Left ventricle myocardium inferior (tissue), 1 donor: ENCODE measurements at regions not wholly inside any gene's neighbourhood (a gene's known extent, or its start where the extent isn't known, plus 50 kb on each side); places are given as distances from the start of the nearest gene placed in this dataset.

Experiments used
- DNase-seq: peaks from one replicate; pipeline ENCODE4 v3.0.0-alpha.2; 2020
- H3K27ac ChIP-seq: fragments of 200-600 bp; replicated peaks from 2 replicates; pipeline ENCODE4 v1.8.0; 2021
- H3K27me3 ChIP-seq: fragments of 200-600 bp; 2 replicates; pipeline ENCODE4 v1.8.0; 2021; ENCODE audit warnings: low read depth
- H3K36me3 ChIP-seq: fragments of 200-600 bp; 2 replicates; pipeline ENCODE4 v1.8.0; 2021
- H3K4me1 ChIP-seq: fragments of 200-600 bp; 2 replicates; pipeline ENCODE4 v1.8.0; 2021
- H3K4me3 ChIP-seq: fragments of 200-600 bp; 2 replicates; pipeline ENCODE4 v1.8.0; 2021; ENCODE audit warnings: mild to moderate bottlenecking, moderate library complexity
- H3K9me3 ChIP-seq: fragments of 200-600 bp; replicated peaks from 2 replicates; pipeline ENCODE4 v1.8.0; 2021
- CTCF ChIP-seq: fragments of 200-600 bp; IDR thresholded peaks from 2 replicates; pipeline ENCODE4 v1.8.0; 2021; ENCODE audit warnings: antibody characterized with exemption, mild to moderate bottlenecking, borderline replicate concordance
- intact Hi-C: fragments of 100-400 bp; cut with micrococcal nuclease; formaldehyde crosslinking; loops from one replicate; pipeline ENCODE4 v1.11.0; 2022
- donor health status: DM: no; HTN: yes; CAD: no; lungs with severe emphysema.

DNA sequence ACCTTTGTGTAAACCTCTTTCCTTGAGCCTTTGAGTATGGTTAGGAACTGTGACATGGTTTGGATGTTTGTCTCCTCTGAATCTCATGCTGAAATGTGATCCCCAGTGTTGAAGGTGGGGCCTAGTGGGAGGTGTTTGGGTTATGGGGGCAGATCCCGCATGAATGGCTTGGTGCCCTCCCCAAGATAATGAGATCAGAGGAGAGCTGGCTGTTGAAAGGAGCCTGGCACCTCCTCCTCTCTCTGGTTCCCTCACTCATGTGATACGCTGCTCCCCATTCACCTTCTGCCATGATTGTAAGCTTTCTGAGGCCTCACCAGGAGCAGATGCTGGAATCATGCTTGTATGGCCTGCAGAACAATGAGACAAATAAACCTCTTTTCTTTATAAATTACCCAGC is 1110.2 kb downstream of the CDH11 start:
- no peak for DNase-seq

DNA sequence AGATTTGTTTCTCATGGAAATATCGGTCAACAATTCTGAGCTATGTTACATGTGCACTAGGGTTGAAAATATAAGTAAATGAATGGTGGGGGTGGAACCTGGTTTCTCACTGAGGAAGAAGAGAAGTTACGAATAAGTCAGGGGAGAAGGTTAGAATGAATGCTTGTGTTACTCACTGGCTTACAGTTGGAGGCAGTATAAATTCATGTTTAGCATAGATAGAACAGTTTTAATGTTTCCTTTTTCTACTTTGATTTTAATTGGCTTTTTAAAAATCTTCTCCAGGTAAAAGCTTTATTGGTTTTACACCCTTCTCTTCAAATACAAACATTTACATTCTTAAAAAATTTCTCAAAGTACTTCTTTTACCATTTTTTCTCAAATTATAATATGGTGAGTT is 1113.7 kb downstream of the CDH11 start:
- Histone ChIP-seq H3K27ac (no peak overlapping the region), H3K36me3 (no peaks in the 10 kb centered on the region), H3K4me3 (no peak overlapping the region), H3K9me3 (no peaks in the 10 kb centered on the region), H3K27me3 (no peaks in the 10 kb centered on the region), H3K4me1 (peaks cover 9% of the 10 kb centered on the region)
- no peak for TF ChIP-seq CTCF
- no peak for DNase-seq
- intact Hi-C loops: no loop called here

More for the DNA sequence above, 1110.2 kb downstream of the CDH11 start:
- Histone ChIP-seq H3K27me3 (no peaks in the 10 kb centered on the region), H3K36me3 (no peaks in the 10 kb centered on the region), H3K9me3 (no peaks in the 10 kb centered on the region), H3K27ac (no peak overlapping the region), H3K4me3 (no peak overlapping the region), H3K4me1 (peaks cover 9% of the 10 kb centered on the region)
- intact Hi-C loops: no loop called here
- TF ChIP-seq CTCF: no peak

GRCh38 chr16:64004116-64004515 is 1117.7 kb downstream of the CDH11 start:
- Histone ChIP-seq H3K4me1 (no peaks in the 10 kb centered on the region), H3K4me3 (no peak overlapping the region), H3K27me3 (no peaks in the 10 kb centered on the region), H3K27ac (no peak overlapping the region), H3K36me3 (no peaks in the 10 kb centered on the region), H3K9me3 (peaks cover 5% of the 10 kb centered on the region)
- DNase-seq: no peak
- no peak for TF ChIP-seq CTCF
- intact Hi-C loops: no loop called here

- H3K9me3 ChIP-seq: peaks cover 5% of the 10 kb centered on the region
- TF ChIP-seq CTCF: no peak
- H3K27me3 ChIP-seq: no peaks in the 10 kb centered on the region
- intact Hi-C loops: no loop called here
- H3K4me3 ChIP-seq: no peak overlapping the region
- H3K4me1 ChIP-seq: no peaks in the 10 kb centered on the region
- no peaks in the 10 kb centered on the region for H3K36me3 ChIP-seq
- no peak for DNase-seq
- no peak overlapping the region for H3K27ac ChIP-seq
Measured at GRCh38 chr16:63995025-63995424, 1126.8 kb downstream of the CDH11 start.

DNA sequence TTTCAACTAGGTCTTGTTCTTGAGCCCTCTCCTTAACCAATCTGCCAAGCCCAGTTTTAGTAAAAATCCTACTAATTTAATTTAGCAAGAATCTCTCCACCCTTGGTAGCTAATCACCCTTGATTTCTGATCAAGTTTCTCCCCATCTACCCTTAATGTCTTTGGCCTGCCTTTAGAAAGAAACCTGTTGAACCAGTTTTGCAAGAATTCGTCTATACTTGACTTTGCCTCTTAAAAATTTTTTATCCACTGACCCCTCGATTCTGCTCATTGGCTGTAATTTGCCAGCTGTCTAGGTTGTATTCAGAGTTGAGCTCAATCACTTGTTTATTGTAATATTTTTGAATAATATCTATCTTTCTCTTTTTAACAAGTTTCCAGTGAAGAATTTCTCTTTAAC is 1138.5 kb downstream of the CDH11 start:
- H3K9me3 ChIP-seq: peaks cover 4% of the 10 kb centered on the region
- H3K27ac ChIP-seq: no peak overlapping the region
- intact Hi-C loops: no loop called here
- no peak for DNase-seq
- no peak overlapping the region for H3K4me3 ChIP-seq
- no peaks in the 10 kb centered on the region for H3K4me1 ChIP-seq
- TF ChIP-seq CTCF: no peak
- H3K27me3 ChIP-seq: no peaks in the 10 kb centered on the region
- no peaks in the 10 kb centered on the region for H3K36me3 ChIP-seq

GRCh38 chr16:63982741-63983140 is 1139.1 kb downstream of the CDH11 start:
- intact Hi-C loops: no loop called here
- Histone ChIP-seq H3K4me1 (no peaks in the 10 kb centered on the region), H3K9me3 (peaks cover 4% of the 10 kb centered on the region), H3K36me3 (no peaks in the 10 kb centered on the region), H3K27ac (no peak overlapping the region), H3K4me3 (no peak overlapping the region), H3K27me3 (no peaks in the 10 kb centered on the region)
- no peak for DNase-seq
- no peak for TF ChIP-seq CTCF
